HCT116 (cell line): ENCODE measurements at regions not wholly inside any gene's neighbourhood (a gene's known extent, or its start where the extent isn't known, plus 50 kb on each side); places are given as distances from the start of the nearest gene placed in this dataset.

Experiments
- ATAC-seq: fragments of 200-7000 bp; cut with Tn5 transposase; 2 replicates; pipeline ENCODE4 v1.9.1; 2020; ENCODE audit warnings: mild to moderate bottlenecking, moderate library complexity
- BruUV-seq: library from RNA; stranded (reverse); fragments of 400-500 nt; replicated peaks from 2 replicates; lab custom pipeline; 2021; lab: Mats Ljungman, UMichigan
- CTCF ChIA-PET: fragments of 300-600 bp; sonication (Branson Sonifier 250); formaldehyde crosslinking; loops from one replicate; lab custom pipeline; 2021; ENCODE audit warnings: antibody characterized with exemption; lab: Charles Lee
- POLR2A ChIA-PET: fragments of 300-600, 350-600 bp; sonication (Branson Sonifier 250); formaldehyde crosslinking; loops from one replicate; lab custom pipeline; 2021; ENCODE audit warnings: antibody characterized with exemption; lab: Charles Lee
- RAD21 ChIA-PET, 2 experiments: fragments of 300-600 bp; sonication (Branson Sonifier 250); formaldehyde crosslinking; loops; one replicate each; lab custom pipeline; 2023; ENCODE audit warnings: low total read pairs in 2 of 2; ENCODE audit not compliant: uncharacterized antibody in 2 of 2, unreplicated experiment in 2 of 2, low non-redundant PET in 1 of 2; lab: Charles Lee
- DNase-seq: peaks from one replicate; pipeline ENCODE4 v3.0.0-alpha.2; 2010; ENCODE audit warnings: low read depth, low spot score
- H2AFZ ChIP-seq: fragments of 200-600 bp; shearing (Covaris generic), sonication (generic); 2 replicates; pipeline ENCODE4 v1.6.1; 2017; ENCODE audit warnings: low read depth, mixed run types, mixed read lengths, antibody characterized with exemption, low read length; ENCODE audit not compliant: poor library complexity, severe bottlenecking
- H3K27ac ChIP-seq: 2 replicates; pipeline ENCODE4 v1.5.1; 2012; ENCODE audit warnings: low read depth, low read length
- H3K27me3 ChIP-seq: fragments of 200-600 bp; sonication (generic); 2 replicates; pipeline ENCODE4 v1.6.1; 2016; ENCODE audit warnings: mixed run types, low read length, mixed read lengths; ENCODE audit not compliant: insufficient read depth
- H3K36me3 ChIP-seq, 2 experiments: fragments of 200-500 bp in 1 of 2; fragments of 200-600 bp in 1 of 2; sonication (Bioruptor generic) in 1 of 2; sonication (generic) in 1 of 2; 2 replicates each; pipeline versions ENCODE4 v1.5.1 to v1.6.1; 2014 to 2016; ENCODE audit warnings: low read length in 2 of 2, inconsistent platforms in 1 of 2, mixed read lengths in 1 of 2, mixed run types in 1 of 2; ENCODE audit not compliant: insufficient read depth in 2 of 2, control insufficient read depth in 1 of 2
- H3K4me1 ChIP-seq, 2 experiments: fragments of 200-600 bp in 1 of 2; sonication (generic) in 1 of 2; 2 replicates each; pipeline versions ENCODE4 v1.5.1 to v1.6.1; 2012 to 2017; ENCODE audit warnings: low read length in 2 of 2, inconsistent platforms in 1 of 2, mild to moderate bottlenecking in 1 of 2, mixed read lengths in 1 of 2, mixed run types in 1 of 2, moderate library complexity in 1 of 2; ENCODE audit not compliant: insufficient read depth in 2 of 2, control insufficient read depth in 1 of 2
- H3K4me2 ChIP-seq: fragments of 200-600 bp; sonication (generic); 2 replicates; pipeline ENCODE4 v1.6.1; 2017; ENCODE audit warnings: mixed run types, low read length, mixed read lengths
- H3K4me3 ChIP-seq, 2 experiments: fragments of 200-600 bp in 1 of 2; sonication (generic) in 1 of 2; replicated peaks in 1 of 2; 2 replicates each; pipeline ENCODE4 v1.5.1; 2011 to 2016; ENCODE audit warnings: low read length in 2 of 2, control low read depth in 1 of 2, low read depth in 1 of 2, mild to moderate bottlenecking in 1 of 2, mixed read lengths in 1 of 2, mixed run types in 1 of 2
- H3K79me2 ChIP-seq: fragments of 200-600 bp; sonication (generic); 2 replicates; pipeline ENCODE4 v1.6.1; 2017; ENCODE audit warnings: mild to moderate bottlenecking, mixed run types, low read length, moderate library complexity, mixed read lengths; ENCODE audit not compliant: insufficient read depth
- H3K9ac ChIP-seq: fragments of 200-600 bp; sonication (generic); 2 replicates; pipeline ENCODE4 v1.6.1; 2016; ENCODE audit warnings: low read length, mixed read lengths
- H3K9me2 ChIP-seq: fragments of 200-600 bp; sonication (generic), shearing (Covaris generic); 2 replicates; pipeline ENCODE4 v1.6.1; 2017; ENCODE audit warnings: mixed run types, mild to moderate bottlenecking, moderate library complexity; ENCODE audit not compliant: insufficient read depth
- H3K9me3 ChIP-seq, 2 experiments: fragments of 200-500 bp in 1 of 2; fragments of 200-600 bp in 1 of 2; sonication (Bioruptor generic) in 1 of 2; sonication (generic) in 1 of 2; 2 replicates each; pipeline ENCODE4 v1.6.1; 2014 to 2017; ENCODE audit warnings: low read length in 2 of 2, mixed read lengths in 2 of 2, inconsistent platforms in 1 of 2, low read depth in 1 of 2, mild to moderate bottlenecking in 1 of 2, mixed run types in 1 of 2, moderate library complexity in 1 of 2; ENCODE audit not compliant: control insufficient read depth in 1 of 2, insufficient read depth in 1 of 2
- H4K20me1 ChIP-seq: fragments of 200-600 bp; sonication (generic), shearing (Covaris generic); 2 replicates; pipeline ENCODE4 v1.6.1; 2017; ENCODE audit warnings: mixed run types, mild to moderate bottlenecking, moderate library complexity; ENCODE audit not compliant: insufficient read depth
- CBX3 ChIP-seq: IDR thresholded peaks from 2 replicates; pipeline ENCODE4 v1.6.1; 2012; ENCODE audit warnings: low read depth
- EGR1 ChIP-seq: IDR thresholded peaks from 2 replicates; pipeline ENCODE4 v1.6.1; 2012; ENCODE audit warnings: low read depth
- EZH2 ChIP-seq: fragments of 200-600 bp; sonication (generic); IDR thresholded peaks from 2 replicates; pipeline ENCODE4 v1.6.1; 2017; ENCODE audit warnings: antibody characterized with exemption, mixed run types
- EZH2phosphoT487 ChIP-seq: fragments of 200-600 bp; IDR thresholded peaks from 2 replicates; pipeline ENCODE4 v1.6.1; 2018; ENCODE audit warnings: antibody characterized with exemption, borderline replicate concordance
- FOSL1 ChIP-seq: IDR thresholded peaks from 2 replicates; pipeline ENCODE4 v1.6.1; 2012; ENCODE audit warnings: low read depth
- POLR2A ChIP-seq: IDR thresholded peaks from 2 replicates; pipeline ENCODE4 v1.7.0; 2011; ENCODE audit warnings: borderline replicate concordance; ENCODE audit not compliant: insufficient read depth, insufficient read length; ENCODE audit errors: extremely low read depth
- SIN3A ChIP-seq: IDR thresholded peaks from 2 replicates; pipeline ENCODE4 v1.6.1; 2012; ENCODE audit warnings: low read depth
- SP1 ChIP-seq: IDR thresholded peaks from 2 replicates; pipeline ENCODE4 v1.6.1; 2012; ENCODE audit warnings: low read depth
- SRF ChIP-seq: IDR thresholded peaks from 2 replicates; pipeline ENCODE4 v1.6.1; 2012; ENCODE audit warnings: low read depth
- TCF7L2 ChIP-seq: IDR thresholded peaks from 2 replicates; pipeline ENCODE4 v1.7.0; 2011; ENCODE audit warnings: borderline replicate concordance, inconsistent platforms; ENCODE audit not compliant: insufficient read depth, insufficient read length; ENCODE audit errors: extremely low read depth
- YY1 ChIP-seq: IDR thresholded peaks from 2 replicates; pipeline ENCODE4 v1.6.1; 2011; ENCODE audit warnings: low read length, low read depth, moderate library complexity, mild to moderate bottlenecking; ENCODE audit not compliant: insufficient replicate concordance; ENCODE audit errors: extremely low read depth
- ZNF274 ChIP-seq: fragments of 200-500 bp; sonication (Bioruptor generic); IDR thresholded peaks from 2 replicates; pipeline ENCODE4 v1.6.1; 2014; ENCODE audit warnings: mild to moderate bottlenecking, low read depth, low read length, inconsistent platforms
- intact Hi-C: fragments of 100-400 bp; cut with micrococcal nuclease; formaldehyde crosslinking; loops from 2 replicates; pipeline ENCODE4 v1.10.0; 2022
- TF ChIP-seq, protein P1 (sequence below): IDR thresholded peaks from 2 replicates; pipeline ENCODE4 v1.6.1; 2012; ENCODE audit warnings: low read depth
- TF ChIP-seq, protein P2 (sequence below): IDR thresholded peaks from 2 replicates; pipeline ENCODE4 v1.6.1; 2012

DNA sequence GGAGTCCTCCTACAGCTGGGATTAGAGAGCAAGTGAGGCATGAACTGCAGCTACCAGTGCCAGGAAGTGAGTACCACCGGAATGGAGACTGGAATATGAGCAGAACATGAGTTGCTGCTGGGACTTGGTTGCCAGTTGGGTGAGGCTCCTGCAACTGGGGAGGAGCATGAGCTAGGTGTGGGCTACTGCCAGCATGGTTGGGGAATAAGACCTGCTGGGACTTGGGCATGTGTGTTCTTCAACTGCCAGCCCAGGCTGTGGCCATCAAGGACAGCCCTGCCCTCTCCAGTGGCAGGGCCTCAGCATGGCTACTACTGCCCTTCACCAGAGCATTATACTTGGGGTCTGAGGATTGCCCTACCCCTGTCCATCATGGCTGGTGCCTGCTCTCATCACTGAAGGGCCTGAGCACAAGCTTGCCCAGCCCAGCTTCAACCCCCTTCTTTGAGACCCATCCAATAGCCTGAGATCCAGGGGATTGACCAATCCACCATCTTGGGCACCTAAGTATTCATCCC is 665.0 kb downstream of the ELAVL2 start:
- no TSS peak for BruUV-seq
- no peaks in the 10 kb centered on the region for H3K36me3 ChIP-seq
- H3K9ac ChIP-seq = no peak overlapping the region
- H3K9me2 ChIP-seq = no peaks in the 10 kb centered on the region
- no peaks in the 10 kb centered on the region for H3K27me3 ChIP-seq
- peaks cover 0 to 9% of the 10 kb centered on the region in 2 experiments; a peak in 2 of 4 replicates for H3K9me3 ChIP-seq
- H3K4me1 ChIP-seq = no peaks in the 10 kb centered on the region
- POLR2A ChIA-PET = no interaction called here
- ATAC-seq (no peak), DNase-seq (no peak)
- intact Hi-C loops = no loop called here
- H2AFZ ChIP-seq = no peak overlapping the region
- H3K79me2 ChIP-seq = no peaks in the 10 kb centered on the region
- RAD21 ChIA-PET = no interaction called here
- H3K4me3 ChIP-seq = no peak overlapping the region
- no peak for TF ChIP-seq EGR1
- no peak for TF ChIP-seq SRF
- no peak for TF ChIP-seq EZH2
- no peak for TF ChIP-seq SIN3A
- TF ChIP-seq, protein P1, sequence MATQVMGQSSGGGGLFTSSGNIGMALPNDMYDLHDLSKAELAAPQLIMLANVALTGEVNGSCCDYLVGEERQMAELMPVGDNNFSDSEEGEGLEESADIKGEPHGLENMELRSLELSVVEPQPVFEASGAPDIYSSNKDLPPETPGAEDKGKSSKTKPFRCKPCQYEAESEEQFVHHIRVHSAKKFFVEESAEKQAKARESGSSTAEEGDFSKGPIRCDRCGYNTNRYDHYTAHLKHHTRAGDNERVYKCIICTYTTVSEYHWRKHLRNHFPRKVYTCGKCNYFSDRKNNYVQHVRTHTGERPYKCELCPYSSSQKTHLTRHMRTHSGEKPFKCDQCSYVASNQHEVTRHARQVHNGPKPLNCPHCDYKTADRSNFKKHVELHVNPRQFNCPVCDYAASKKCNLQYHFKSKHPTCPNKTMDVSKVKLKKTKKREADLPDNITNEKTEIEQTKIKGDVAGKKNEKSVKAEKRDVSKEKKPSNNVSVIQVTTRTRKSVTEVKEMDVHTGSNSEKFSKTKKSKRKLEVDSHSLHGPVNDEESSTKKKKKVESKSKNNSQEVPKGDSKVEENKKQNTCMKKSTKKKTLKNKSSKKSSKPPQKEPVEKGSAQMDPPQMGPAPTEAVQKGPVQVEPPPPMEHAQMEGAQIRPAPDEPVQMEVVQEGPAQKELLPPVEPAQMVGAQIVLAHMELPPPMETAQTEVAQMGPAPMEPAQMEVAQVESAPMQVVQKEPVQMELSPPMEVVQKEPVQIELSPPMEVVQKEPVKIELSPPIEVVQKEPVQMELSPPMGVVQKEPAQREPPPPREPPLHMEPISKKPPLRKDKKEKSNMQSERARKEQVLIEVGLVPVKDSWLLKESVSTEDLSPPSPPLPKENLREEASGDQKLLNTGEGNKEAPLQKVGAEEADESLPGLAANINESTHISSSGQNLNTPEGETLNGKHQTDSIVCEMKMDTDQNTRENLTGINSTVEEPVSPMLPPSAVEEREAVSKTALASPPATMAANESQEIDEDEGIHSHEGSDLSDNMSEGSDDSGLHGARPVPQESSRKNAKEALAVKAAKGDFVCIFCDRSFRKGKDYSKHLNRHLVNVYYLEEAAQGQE = no peak
- TF ChIP-seq POLR2A = no peak
- no peak for TF ChIP-seq EZH2phosphoT487
- no peak for TF ChIP-seq SP1
- no peak for TF ChIP-seq CBX3
- TF ChIP-seq, protein P2, sequence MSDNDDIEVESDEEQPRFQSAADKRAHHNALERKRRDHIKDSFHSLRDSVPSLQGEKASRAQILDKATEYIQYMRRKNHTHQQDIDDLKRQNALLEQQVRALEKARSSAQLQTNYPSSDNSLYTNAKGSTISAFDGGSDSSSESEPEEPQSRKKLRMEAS = no peak
- no peak for TF ChIP-seq ZNF274
- TF ChIP-seq TCF7L2 = no peak
- TF ChIP-seq FOSL1 = no peak
- no peak for TF ChIP-seq YY1
- H3K4me2 ChIP-seq = no peak overlapping the region
- H4K20me1 ChIP-seq = no peaks in the 10 kb centered on the region
- no peak overlapping the region for H3K27ac ChIP-seq
- CTCF ChIA-PET = no interaction called here
